A673 (cell line): ENCODE measurements at regions not wholly inside any gene's neighbourhood (a gene's known extent, or its start where the extent isn't known, plus 50 kb on each side); places are given as distances from the start of the nearest gene placed in this dataset.

Experiments used
- EZH2 ChIP-seq: fragments of 200-600 bp; sonication (generic); IDR thresholded peaks from 2 replicates; pipeline ENCODE4 v1.6.1; 2017; ENCODE audit warnings: borderline replicate concordance, low read depth, mild to moderate bottlenecking, mixed read lengths, antibody characterized with exemption, low read length; ENCODE audit not compliant: poor library complexity, severe bottlenecking
- TF ChIP-seq, protein P1 (sequence below): fragments of 300-800, 200-600 bp; sonication (generic); conservative IDR thresholded peaks from 2 replicates; pipeline ENCODE4 v1.5.1; 2017; ENCODE audit warnings: low read depth, mild to moderate bottlenecking, antibody characterized with exemption, low read length, moderate library complexity, mixed read lengths

DNA sequence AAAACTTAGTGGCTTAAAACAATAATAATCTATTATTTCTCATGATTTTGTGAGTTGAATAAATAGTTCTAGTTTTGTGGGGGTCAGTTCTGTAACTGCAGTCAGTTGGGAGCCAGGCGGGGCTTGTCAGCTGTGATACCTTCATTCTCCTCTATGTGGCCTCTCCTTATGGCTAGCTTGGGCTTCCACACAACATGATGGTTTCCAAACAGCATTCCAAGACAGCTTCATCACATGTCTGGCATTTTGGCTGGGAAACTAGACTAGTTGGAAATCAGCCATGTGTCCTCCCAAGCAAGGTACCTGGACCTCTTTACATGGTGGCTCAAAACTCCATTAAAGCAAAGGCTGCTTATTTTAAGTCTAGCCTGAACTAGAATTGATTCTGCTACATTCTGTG lies 61.4 kb upstream of the RANBP3L start:
- TF ChIP-seq, protein P1, sequence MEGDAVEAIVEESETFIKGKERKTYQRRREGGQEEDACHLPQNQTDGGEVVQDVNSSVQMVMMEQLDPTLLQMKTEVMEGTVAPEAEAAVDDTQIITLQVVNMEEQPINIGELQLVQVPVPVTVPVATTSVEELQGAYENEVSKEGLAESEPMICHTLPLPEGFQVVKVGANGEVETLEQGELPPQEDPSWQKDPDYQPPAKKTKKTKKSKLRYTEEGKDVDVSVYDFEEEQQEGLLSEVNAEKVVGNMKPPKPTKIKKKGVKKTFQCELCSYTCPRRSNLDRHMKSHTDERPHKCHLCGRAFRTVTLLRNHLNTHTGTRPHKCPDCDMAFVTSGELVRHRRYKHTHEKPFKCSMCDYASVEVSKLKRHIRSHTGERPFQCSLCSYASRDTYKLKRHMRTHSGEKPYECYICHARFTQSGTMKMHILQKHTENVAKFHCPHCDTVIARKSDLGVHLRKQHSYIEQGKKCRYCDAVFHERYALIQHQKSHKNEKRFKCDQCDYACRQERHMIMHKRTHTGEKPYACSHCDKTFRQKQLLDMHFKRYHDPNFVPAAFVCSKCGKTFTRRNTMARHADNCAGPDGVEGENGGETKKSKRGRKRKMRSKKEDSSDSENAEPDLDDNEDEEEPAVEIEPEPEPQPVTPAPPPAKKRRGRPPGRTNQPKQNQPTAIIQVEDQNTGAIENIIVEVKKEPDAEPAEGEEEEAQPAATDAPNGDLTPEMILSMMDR: no peak
- no peak for TF ChIP-seq EZH2
